H9 (cell line): ENCODE measurements at regions not wholly inside any gene's neighbourhood (a gene's known extent, or its start where the extent isn't known, plus 50 kb on each side); places are given as distances from the start of the nearest gene placed in this dataset.

Source experiments
- DNase-seq: peaks from one replicate; pipeline ENCODE4 v3.0.0-alpha.2; 2017
- H2AFZ ChIP-seq: one replicate; pipeline ENCODE4 v1.6.1; 2013; ENCODE audit warnings: mild to moderate bottlenecking, low read length, control low read depth, moderate library complexity
- H2AK5ac ChIP-seq: 2 replicates; pipeline ENCODE4 v1.6.1; 2013; ENCODE audit warnings: low read length, control low read depth, mixed read lengths; ENCODE audit not compliant: insufficient read length
- H2BK120ac ChIP-seq: one replicate; pipeline ENCODE4 v1.6.1; 2013; ENCODE audit warnings: low read depth, mild to moderate bottlenecking, low read length, control low read depth, inconsistent platforms; ENCODE audit not compliant: poor library complexity, severe bottlenecking
- H2BK12ac ChIP-seq: 2 replicates; pipeline ENCODE4 v1.6.1; 2013; ENCODE audit warnings: low read length, control low read depth, mixed read lengths, low read depth; ENCODE audit not compliant: insufficient read length
- H2BK15ac ChIP-seq: 2 replicates; pipeline ENCODE4 v1.6.1; 2013; ENCODE audit warnings: low read depth, low read length, control low read depth
- H2BK20ac ChIP-seq: one replicate; pipeline ENCODE4 v1.6.1; 2013; ENCODE audit warnings: low read depth, mild to moderate bottlenecking, low read length, control low read depth, inconsistent platforms; ENCODE audit not compliant: poor library complexity, severe bottlenecking
- H2BK5ac ChIP-seq: 2 replicates; pipeline ENCODE4 v1.6.1; 2013; ENCODE audit warnings: low read length, control low read depth, mixed read lengths; ENCODE audit not compliant: insufficient read length
- H3K14ac ChIP-seq: 2 replicates; pipeline ENCODE4 v1.6.1; 2013; ENCODE audit warnings: low read length, control low read depth; ENCODE audit not compliant: insufficient read depth
- H3K18ac ChIP-seq: 2 replicates; pipeline ENCODE4 v1.6.1; 2013; ENCODE audit warnings: low read depth, mild to moderate bottlenecking, mixed read lengths, low read length, control low read depth; ENCODE audit not compliant: insufficient read length
- H3K23ac ChIP-seq: 2 replicates; pipeline ENCODE4 v1.6.1; 2013; ENCODE audit warnings: low read length, control low read depth, mixed read lengths, low read depth; ENCODE audit not compliant: insufficient read length
- H3K23me2 ChIP-seq: 2 replicates; pipeline ENCODE4 v1.6.1; 2013; ENCODE audit warnings: low read depth, mild to moderate bottlenecking, mixed read lengths, low read length, control low read depth; ENCODE audit not compliant: insufficient read length, poor library complexity, severe bottlenecking
- H3K27ac ChIP-seq: 2 replicates; pipeline ENCODE4 v1.5.1; 2013; ENCODE audit warnings: low read length, control low read depth, mixed read lengths, low read depth; ENCODE audit not compliant: insufficient read length
- H3K27me3 ChIP-seq: 2 replicates; pipeline ENCODE4 v1.6.1; 2013; ENCODE audit warnings: low read length, control low read depth, inconsistent platforms; ENCODE audit not compliant: insufficient read depth
- H3K4ac ChIP-seq: 2 replicates; pipeline ENCODE4 v1.6.1; 2013; ENCODE audit warnings: low read depth, mild to moderate bottlenecking, control low read depth, inconsistent platforms, low read length, moderate library complexity
- H3K4me1 ChIP-seq: 2 replicates; pipeline ENCODE4 v1.6.1; 2013; ENCODE audit warnings: low read length, control low read depth, inconsistent platforms; ENCODE audit not compliant: insufficient read depth
- H3K4me2 ChIP-seq: 2 replicates; pipeline ENCODE4 v1.6.1; 2013; ENCODE audit warnings: low read length, control low read depth, mixed read lengths; ENCODE audit not compliant: insufficient read length, insufficient read depth
- H3K56ac ChIP-seq: 2 replicates; pipeline ENCODE4 v1.6.1; 2013; ENCODE audit warnings: low read depth, mild to moderate bottlenecking, mixed read lengths, low read length, control low read depth; ENCODE audit not compliant: insufficient read length
- H3K79me1 ChIP-seq: 2 replicates; pipeline ENCODE4 v1.6.1; 2013; ENCODE audit warnings: low read depth, mild to moderate bottlenecking, moderate library complexity, low read length, control low read depth, inconsistent platforms; ENCODE audit not compliant: insufficient read depth, poor library complexity, severe bottlenecking
- H3K79me2 ChIP-seq: 2 replicates; pipeline ENCODE4 v1.6.1; 2013; ENCODE audit warnings: low read length, control low read depth, inconsistent platforms; ENCODE audit not compliant: insufficient read depth
- H3K9ac ChIP-seq: 2 replicates; pipeline ENCODE4 v1.6.1; 2013; ENCODE audit warnings: low read length, control low read depth, mixed read lengths; ENCODE audit not compliant: insufficient read length; ENCODE audit errors: extremely low read depth
- H3K9me3 ChIP-seq: one replicate; pipeline ENCODE4 v1.6.1; 2013; ENCODE audit warnings: low read depth, low read length, inconsistent platforms; ENCODE audit not compliant: control insufficient read depth
- H3T11ph ChIP-seq: one replicate; pipeline ENCODE4 v1.6.1; 2013; ENCODE audit warnings: mild to moderate bottlenecking, low read length, control low read depth, inconsistent platforms
- H4K20me1 ChIP-seq: one replicate; pipeline ENCODE4 v1.6.1; 2013; ENCODE audit not compliant: control insufficient read depth, insufficient read length, insufficient read depth
- H4K5ac ChIP-seq: 2 replicates; pipeline ENCODE4 v1.6.1; 2013; ENCODE audit warnings: low read depth, mild to moderate bottlenecking, mixed read lengths, low read length, control low read depth; ENCODE audit not compliant: insufficient read length
- H4K8ac ChIP-seq: replicated peaks from 2 replicates; pipeline ENCODE4 v1.6.1; 2013; ENCODE audit warnings: low read length, control low read depth, mixed read lengths, low read depth; ENCODE audit not compliant: insufficient read length
- H4K91ac ChIP-seq: 2 replicates; pipeline ENCODE4 v1.6.1; 2013; ENCODE audit warnings: low read depth, mild to moderate bottlenecking, moderate library complexity, mixed read lengths, low read length, control low read depth; ENCODE audit not compliant: insufficient read length
- H3K27ac Mint-ChIP-seq, 3 experiments: 2 replicates in 2 of 3; 3 replicates in 1 of 3; pipeline ENCODE4 v1.8.0; 2020 to 2021; ENCODE audit warnings: mixed read lengths in 3 of 3, mild to moderate bottlenecking in 1 of 3, moderate library complexity in 1 of 3
- H3K27me3 Mint-ChIP-seq: 2 replicates; pipeline ENCODE4 v1.8.0; 2021; ENCODE audit warnings: low read depth, mild to moderate bottlenecking, moderate library complexity, mixed read lengths
- H3K36me3 Mint-ChIP-seq, 3 experiments: 2 replicates in 2 of 3; 3 replicates in 1 of 3; pipeline ENCODE4 v1.8.0; 2020 to 2021; ENCODE audit warnings: low read depth in 3 of 3, mixed read lengths in 3 of 3; ENCODE audit not compliant: insufficient read depth in 1 of 3
- H3K4me1 Mint-ChIP-seq, 2 experiments: 2 replicates each; pipeline ENCODE4 v1.8.0; 2020; ENCODE audit warnings: mixed read lengths in 2 of 2
- H3K4me3 Mint-ChIP-seq, 2 experiments: 2 replicates in 1 of 2; 3 replicates in 1 of 2; pipeline ENCODE4 v1.8.0; 2020 to 2021; ENCODE audit warnings: mild to moderate bottlenecking in 2 of 2, mixed read lengths in 2 of 2, moderate library complexity in 1 of 2
- H3K9me3 Mint-ChIP-seq, 2 experiments: 2 replicates in 1 of 2; 3 replicates in 1 of 2; pipeline ENCODE4 v1.8.0; 2020; ENCODE audit warnings: mild to moderate bottlenecking in 2 of 2, mixed read lengths in 2 of 2, moderate library complexity in 1 of 2
- WGBS: extraction: QIAGEN DNeasy Blood & Tissue Kit; methylation state at CpG from one replicate; pipeline ENCODE4 v1.1.7; 2013; ENCODE audit warnings: missing lambda C conversion rate, low lambda C conversion rate, mixed read lengths; ENCODE audit not compliant: insufficient read length; ENCODE audit errors: extremely low coverage; 5-methylcytosine and 5-hydroxymethylcytosine counted together
- TF ChIP-seq, protein P1 (sequence below): fragments of 200-600 bp; sonication (generic); conservative IDR thresholded peaks from 3 replicates; pipeline ENCODE4 v1.8.0; 2021; ENCODE audit warnings: antibody characterized with exemption, mild to moderate bottlenecking

DNA sequence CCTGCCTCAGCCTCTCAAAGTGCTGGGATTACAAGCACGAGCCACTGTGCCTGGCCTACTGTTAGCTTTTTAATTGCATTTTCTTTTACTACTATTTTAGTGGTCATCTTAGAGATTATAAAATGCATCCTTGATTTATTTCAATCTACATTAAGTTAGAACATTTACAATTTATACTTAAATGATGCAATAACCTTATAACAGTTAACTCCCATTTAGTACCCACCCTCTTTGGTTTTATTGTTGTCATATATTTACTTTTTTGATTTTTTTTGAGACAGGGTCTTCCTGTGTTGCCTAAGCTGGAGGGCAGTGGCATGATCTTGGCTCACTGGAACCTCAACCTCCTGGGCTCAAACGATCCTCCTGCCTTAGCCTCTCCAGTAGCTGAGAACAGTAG is 77.3 kb downstream of the PPCDC start:
- H2BK20ac ChIP-seq: no peak overlapping the region
- whole genome bisulfite sequencing: no CpG with 5 or more reads among the region's 2 CpGs

More for the DNA sequence above, 77.3 kb downstream of the PPCDC start:
- H3K9me3 ChIP-seq: no peaks in the 10 kb centered on the region
- H3K4me2 ChIP-seq: no peak overlapping the region
- no peak overlapping the region for H2AFZ ChIP-seq
- no peak overlapping the region for H3K23ac ChIP-seq
- no peaks in the 10 kb centered on the region for H3K79me1 ChIP-seq
- H3K27me3 Mint-ChIP-seq: peaks cover 5% of the 10 kb centered on the region
- no peak overlapping the region for H2BK15ac ChIP-seq
- H2AK5ac ChIP-seq: no peak overlapping the region
- H2BK12ac ChIP-seq: no peak overlapping the region
- H3K9ac ChIP-seq: no peak overlapping the region
- no peak overlapping the region for H4K5ac ChIP-seq
- no peak overlapping the region for H2BK5ac ChIP-seq
- H3K9me3 Mint-ChIP-seq: peaks cover 0 to 2% of the 10 kb centered on the region in 2 experiments; a peak in 1 of 5 replicates
- H3K4me1 ChIP-seq: no peaks in the 10 kb centered on the region
- H3K56ac ChIP-seq: no peak overlapping the region
- H3K4ac ChIP-seq: no peak overlapping the region
- H2BK120ac ChIP-seq: no peak overlapping the region
- H4K20me1 ChIP-seq: no peaks in the 10 kb centered on the region
- no peak overlapping the region for H3K4me3 Mint-ChIP-seq
- no peak overlapping the region for H3K27ac Mint-ChIP-seq
- no peak overlapping the region for H4K8ac ChIP-seq
- TF ChIP-seq, protein P1, sequence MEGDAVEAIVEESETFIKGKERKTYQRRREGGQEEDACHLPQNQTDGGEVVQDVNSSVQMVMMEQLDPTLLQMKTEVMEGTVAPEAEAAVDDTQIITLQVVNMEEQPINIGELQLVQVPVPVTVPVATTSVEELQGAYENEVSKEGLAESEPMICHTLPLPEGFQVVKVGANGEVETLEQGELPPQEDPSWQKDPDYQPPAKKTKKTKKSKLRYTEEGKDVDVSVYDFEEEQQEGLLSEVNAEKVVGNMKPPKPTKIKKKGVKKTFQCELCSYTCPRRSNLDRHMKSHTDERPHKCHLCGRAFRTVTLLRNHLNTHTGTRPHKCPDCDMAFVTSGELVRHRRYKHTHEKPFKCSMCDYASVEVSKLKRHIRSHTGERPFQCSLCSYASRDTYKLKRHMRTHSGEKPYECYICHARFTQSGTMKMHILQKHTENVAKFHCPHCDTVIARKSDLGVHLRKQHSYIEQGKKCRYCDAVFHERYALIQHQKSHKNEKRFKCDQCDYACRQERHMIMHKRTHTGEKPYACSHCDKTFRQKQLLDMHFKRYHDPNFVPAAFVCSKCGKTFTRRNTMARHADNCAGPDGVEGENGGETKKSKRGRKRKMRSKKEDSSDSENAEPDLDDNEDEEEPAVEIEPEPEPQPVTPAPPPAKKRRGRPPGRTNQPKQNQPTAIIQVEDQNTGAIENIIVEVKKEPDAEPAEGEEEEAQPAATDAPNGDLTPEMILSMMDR: no peak
- no peak for DNase-seq
- H3K27me3 ChIP-seq: no peaks in the 10 kb centered on the region
- H3K4me1 Mint-ChIP-seq: peaks cover 0 to 2% of the 10 kb centered on the region in 2 experiments; a peak in 1 of 4 replicates
- H3K27ac ChIP-seq: no peak overlapping the region
- H3K36me3 Mint-ChIP-seq: no peaks in the 10 kb centered on the region
- H3K79me2 ChIP-seq: no peaks in the 10 kb centered on the region
- H3K18ac ChIP-seq: no peak overlapping the region
- no peak overlapping the region for H4K91ac ChIP-seq
- no peak overlapping the region for H3T11ph ChIP-seq
- H3K14ac ChIP-seq: no peak overlapping the region
- peaks cover 3% of the 10 kb centered on the region for H3K23me2 ChIP-seq
